ENCODE measurements at regions not wholly inside any gene's neighbourhood (a gene's known extent, or its start where the extent isn't known, plus 50 kb on each side); places are given as distances from the start of the nearest gene placed in this dataset.
A peak's percentile ranks its signal among the peaks of the same experiment; 100 is the strongest.
"Not testable (repeated sequence)": the region's sequence is repeated elsewhere in the genome, so short reads cannot be mapped to it uniquely, and the experiment has no call there.

- DNase-seq, result no peak
Measured at GRCh38 chrX:110519501-110519900, 160.9 kb downstream of the RTL9 start.

- no peak for DNase-seq
Measured at GRCh38 chrX:110519906-110520452, 161.3 kb downstream of the RTL9 start.

- DNase-seq, result not testable (repeated sequence)
Measured at GRCh38 chrX:110520652-110521051, 162.0 kb downstream of the RTL9 start.

- no peak for DNase-seq
Measured at GRCh38 chrX:110531873-110532580, 173.4 kb downstream of the RTL9 start.

GRCh38 chrX:110532581-110532931 lies 173.9 kb downstream of the RTL9 start:
- DNase-seq, result no peak

- peak; percentile 48 to 76 for DNase-seq
Measured at GRCh38 chrX:110536816-110537215, 178.2 kb downstream of the RTL9 start.

- no peak for DNase-seq
Measured at GRCh38 chrX:110541266-110541665, 182.6 kb downstream of the RTL9 start.

GRCh38 chrX:110550854-110551253 lies 192.2 kb downstream of the RTL9 start:
- not testable (repeated sequence) for DNase-seq

GRCh38 chrX:110557864-110558263 lies 199.2 kb downstream of the RTL9 start:
- no peak for DNase-seq

- DNase-seq, result no peak
Measured at GRCh38 chrX:110558406-110558805, 199.8 kb downstream of the RTL9 start.

GRCh38 chrX:110561034-110561433 lies 202.4 kb downstream of the RTL9 start:
- no peak for DNase-seq

- DNase-seq, result no peak
Measured at GRCh38 chrX:110563282-110563681, 204.6 kb downstream of the RTL9 start.

GRCh38 chrX:110568441-110568840 lies 209.8 kb downstream of the RTL9 start:
- DNase-seq, result no peak

GRCh38 chrX:110569506-110569905 lies 210.9 kb downstream of the RTL9 start:
- peak; percentile 53 to 76 for DNase-seq

- peak in 1 of 2 experiments; percentile 40 for DNase-seq
Measured at GRCh38 chrX:110578270-110578669, 217.3 kb downstream of the CHRDL1 start.

- peak in 1 of 2 experiments; percentile 47 for DNase-seq
Measured at GRCh38 chrX:110584083-110584482, 211.5 kb downstream of the CHRDL1 start.

GRCh38 chrX:110588164-110588563 lies 207.5 kb downstream of the CHRDL1 start:
- peak; percentile 87 to 89 for DNase-seq

- DNase-seq, result no peak
Measured at GRCh38 chrX:110588853-110589252, 206.8 kb downstream of the CHRDL1 start.

GRCh38 chrX:110600745-110601310 lies 194.8 kb downstream of the CHRDL1 start:
- peak; percentile 32 to 69 for DNase-seq

GRCh38 chrX:110614596-110614995 lies 181.0 kb downstream of the CHRDL1 start:
- DNase-seq, result no peak

Measured in NCI-H524 (cell line).